Tibial nerve (tissue), 4 donors: ENCODE measurements at regions not wholly inside any gene's neighbourhood (a gene's known extent, or its start where the extent isn't known, plus 50 kb on each side); places are given as distances from the start of the nearest gene placed in this dataset.
"Not testable (repeated sequence)": the region's sequence is repeated elsewhere in the genome, so short reads cannot be mapped to it uniquely, and the experiment has no call there.

Source experiments
- DNase-seq, 2 donors: peaks; one replicate each; pipeline ENCODE4 v3.0.0-alpha.2; 2019; ENCODE audit warnings: low spot score in 2 of 2
- H3K27ac ChIP-seq, 4 donors: fragments of 200-600 bp; sonication (generic) in 3 of 4; one replicate each; pipeline ENCODE4 v1.5.1; 2017 to 2019; ENCODE audit warnings: mild to moderate bottlenecking in 1 of 4
- H3K27me3 ChIP-seq, 2 donors: fragments of 200-600 bp; sonication (generic) in 1 of 2; one replicate each; pipeline versions ENCODE4 v1.5.1 to v1.6.0; 2017 to 2019
- H3K36me3 ChIP-seq, 3 donors: fragments of 200-600 bp; sonication (generic); one replicate each; pipeline ENCODE4 v1.5.1; 2018 to 2019
- H3K4me1 ChIP-seq, 4 donors: fragments of 200-600 bp; sonication (generic) in 3 of 4; one replicate each; pipeline ENCODE4 v1.5.1; 2017 to 2019
- H3K4me3 ChIP-seq, 4 donors: fragments of 200-600 bp; sonication (generic) in 3 of 4; one replicate each; pipeline ENCODE4 v1.5.1; 2017 to 2019; ENCODE audit warnings: mild to moderate bottlenecking in 1 of 4, moderate library complexity in 1 of 4
- H3K9me3 ChIP-seq, 4 donors: fragments of 200-600 bp; sonication (generic) in 3 of 4; one replicate each; pipeline ENCODE4 v1.5.1; 2017 to 2019
- EP300 ChIP-seq, 2 donors: sonication (generic); formaldehyde crosslinking; IDR thresholded peaks; one replicate each; pipeline ENCODE4 v1.6.1; 2017; ENCODE audit warnings: antibody characterized with exemption in 2 of 2, mild to moderate bottlenecking in 1 of 2
- POLR2A ChIP-seq, 2 donors: fragments of 450-650 bp; IDR thresholded peaks; one replicate each; pipeline ENCODE4 v1.6.1; 2017; ENCODE audit warnings: antibody characterized with exemption in 2 of 2, mild to moderate bottlenecking in 2 of 2, moderate library complexity in 2 of 2
- WGBS, 2 donors: methylation state at CpG; one replicate each; pipeline ENCODE4 v1.1.5; 2018; 5-methylcytosine and 5-hydroxymethylcytosine counted together
- TF ChIP-seq, protein P1 (sequence below), 5 experiments: fragments of 200-600 bp in 3 of 5; fragments of 450-650 bp in 2 of 5; sonication (generic) in 3 of 5; IDR thresholded peaks; one replicate each; pipeline ENCODE4 v1.5.1; 2016 to 2019; ENCODE audit warnings: antibody characterized with exemption in 5 of 5, mild to moderate bottlenecking in 3 of 5, moderate library complexity in 2 of 5

DNA sequence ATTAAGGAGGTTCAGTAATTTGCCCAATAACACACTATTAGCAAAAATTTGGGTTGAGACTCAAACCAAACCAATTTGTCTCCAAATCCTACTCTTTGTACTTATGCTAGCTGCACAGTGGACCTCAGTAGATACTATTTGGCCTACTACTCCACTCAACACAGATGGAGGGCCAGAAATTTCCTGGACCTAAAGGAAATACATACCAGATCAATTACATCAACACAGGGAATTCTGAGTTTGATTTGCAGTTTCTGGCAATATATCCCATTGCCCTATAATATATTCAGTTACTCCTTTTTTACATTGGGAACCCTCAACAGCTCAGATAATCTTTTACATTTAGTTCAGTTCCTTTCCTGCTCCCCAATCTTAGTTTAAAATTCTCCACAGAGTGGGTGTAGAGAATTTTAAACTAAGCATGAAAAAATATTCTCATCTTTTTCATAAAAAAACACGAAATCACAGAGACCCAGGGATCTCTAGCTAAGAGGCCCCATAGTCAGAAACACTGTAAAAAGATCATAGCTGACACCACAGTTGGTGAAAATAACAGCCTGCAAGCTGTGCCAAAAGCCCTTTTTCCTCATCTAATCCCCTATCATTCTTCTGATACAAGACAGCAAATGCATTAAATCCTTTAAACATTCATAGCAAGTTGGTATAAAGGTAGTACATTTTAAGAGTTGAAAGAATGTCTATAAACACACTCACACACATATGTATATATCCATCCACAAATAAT lies 317.7 kb upstream of the ESRRG start:
- peaks cover 0 to 19% (median 0%) of the 10 kb centered on the region in 4 donors for H3K9me3 ChIP-seq
- no peaks in the 10 kb centered on the region for H3K36me3 ChIP-seq
- no peak overlapping the region for H3K27ac ChIP-seq
- TF ChIP-seq, protein P1, sequence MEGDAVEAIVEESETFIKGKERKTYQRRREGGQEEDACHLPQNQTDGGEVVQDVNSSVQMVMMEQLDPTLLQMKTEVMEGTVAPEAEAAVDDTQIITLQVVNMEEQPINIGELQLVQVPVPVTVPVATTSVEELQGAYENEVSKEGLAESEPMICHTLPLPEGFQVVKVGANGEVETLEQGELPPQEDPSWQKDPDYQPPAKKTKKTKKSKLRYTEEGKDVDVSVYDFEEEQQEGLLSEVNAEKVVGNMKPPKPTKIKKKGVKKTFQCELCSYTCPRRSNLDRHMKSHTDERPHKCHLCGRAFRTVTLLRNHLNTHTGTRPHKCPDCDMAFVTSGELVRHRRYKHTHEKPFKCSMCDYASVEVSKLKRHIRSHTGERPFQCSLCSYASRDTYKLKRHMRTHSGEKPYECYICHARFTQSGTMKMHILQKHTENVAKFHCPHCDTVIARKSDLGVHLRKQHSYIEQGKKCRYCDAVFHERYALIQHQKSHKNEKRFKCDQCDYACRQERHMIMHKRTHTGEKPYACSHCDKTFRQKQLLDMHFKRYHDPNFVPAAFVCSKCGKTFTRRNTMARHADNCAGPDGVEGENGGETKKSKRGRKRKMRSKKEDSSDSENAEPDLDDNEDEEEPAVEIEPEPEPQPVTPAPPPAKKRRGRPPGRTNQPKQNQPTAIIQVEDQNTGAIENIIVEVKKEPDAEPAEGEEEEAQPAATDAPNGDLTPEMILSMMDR (IDR thresholded peaks at IDR 0.05) = no peak
- TF ChIP-seq EP300 (IDR thresholded peaks at IDR 0.05) (no peak), POLR2A (IDR thresholded peaks at IDR 0.05) (no peak)
- no peak for DNase-seq
- WGBS, 2 donors = 45 to 53% methylated on average over 1 of the region's 1 CpG
- no peaks in the 10 kb centered on the region for H3K27me3 ChIP-seq
- no peak overlapping the region for H3K4me3 ChIP-seq
- H3K4me1 ChIP-seq = no peaks in the 10 kb centered on the region

DNA sequence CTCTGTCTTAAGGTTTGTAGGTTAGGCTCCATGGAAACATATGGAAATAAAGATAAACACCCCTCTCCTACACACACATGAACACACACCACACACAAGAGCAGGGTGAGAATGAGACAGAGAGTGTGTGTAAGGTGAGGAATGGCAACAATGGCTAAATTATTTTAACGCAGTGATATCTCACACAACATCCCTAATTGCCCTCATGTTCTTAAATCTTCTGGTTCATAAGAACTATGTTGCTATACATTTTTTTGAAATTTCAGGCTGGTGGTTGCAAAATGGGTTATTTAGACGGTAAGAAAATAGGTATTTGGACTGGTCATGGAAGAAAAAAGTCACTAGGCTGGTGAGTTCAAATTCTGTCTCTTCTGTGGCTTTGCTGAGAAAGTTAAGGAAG lies 316.7 kb upstream of the ESRRG start:
- no peaks in the 10 kb centered on the region for H3K27me3 ChIP-seq
- no peak overlapping the region for H3K27ac ChIP-seq
- H3K9me3 ChIP-seq = peaks cover 0 to 19% (median 0%) of the 10 kb centered on the region in 4 donors
- H3K4me3 ChIP-seq = no peak overlapping the region
- 92 to 96% methylated on average over 2 of the region's 2 CpGs for WGBS, 2 donors
- TF ChIP-seq, protein P1 (IDR thresholded peaks at IDR 0.05) = no peak
- TF ChIP-seq EP300 (IDR thresholded peaks at IDR 0.05) (no peak), POLR2A (IDR thresholded peaks at IDR 0.05) (no peak)
- no peaks in the 10 kb centered on the region for H3K4me1 ChIP-seq
- DNase-seq = no peak
- no peaks in the 10 kb centered on the region for H3K36me3 ChIP-seq

DNA sequence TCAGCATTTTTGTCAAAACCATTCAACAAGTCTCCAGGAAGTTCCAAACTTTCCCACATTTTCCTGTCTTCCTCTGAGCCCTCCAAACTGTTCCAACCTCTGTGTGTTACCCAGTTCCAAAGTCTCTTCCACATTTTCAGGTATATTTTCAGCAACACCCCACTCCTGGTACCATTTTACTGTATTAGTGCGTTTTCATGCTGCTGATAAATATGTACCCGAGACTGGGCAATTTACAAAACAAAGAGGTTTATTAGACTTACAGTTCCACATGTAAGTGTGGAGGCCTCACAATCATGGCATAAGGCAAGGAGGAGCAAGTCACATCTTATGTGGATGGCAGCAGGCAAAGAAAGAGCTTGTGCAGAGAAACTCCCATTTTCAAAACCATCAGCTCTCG lies 315.9 kb upstream of the ESRRG start:
- H3K4me1 ChIP-seq, DNase-seq, H3K27ac ChIP-seq, H3K4me3 ChIP-seq, H3K27me3 ChIP-seq, H3K36me3 ChIP-seq: not testable (repeated sequence)
- H3K9me3 ChIP-seq = peaks cover 0 to 19% (median 0%) of the 10 kb centered on the region in 4 donors
- WGBS, 2 donors = 86 to 92% methylated on average over 3 of the region's 3 CpGs

DNA sequence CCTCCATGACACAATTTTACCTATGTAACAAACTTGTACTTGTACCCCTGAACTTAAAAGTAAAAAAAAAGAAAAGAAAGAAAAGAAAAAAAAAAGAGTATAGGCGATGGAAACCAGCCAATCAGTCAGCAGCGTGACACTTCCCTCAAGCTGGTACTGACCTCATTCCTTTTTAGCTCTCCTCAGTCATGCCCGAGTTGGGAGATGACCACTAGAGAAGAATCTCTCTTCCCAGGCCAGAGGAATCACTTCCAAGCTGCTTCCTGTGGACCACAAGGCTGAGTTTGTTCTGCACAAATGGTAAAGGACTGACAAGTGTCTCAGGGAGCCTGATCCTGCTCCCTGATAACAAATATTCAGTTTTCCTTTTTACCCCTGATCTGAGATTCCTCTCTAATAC lies 313.5 kb upstream of the ESRRG start:
- TF ChIP-seq, protein P1 (IDR thresholded peaks at IDR 0.05) = no peak
- no peak for TF ChIP-seq EP300 (IDR thresholded peaks at IDR 0.05)
- TF ChIP-seq POLR2A (IDR thresholded peaks at IDR 0.05) = no peak
- DNase-seq = no peak
- Histone ChIP-seq H3K27me3 (no peaks in the 10 kb centered on the region), H3K9me3 (peaks cover 0 to 19% (median 0%) of the 10 kb centered on the region in 4 donors), H3K4me3 (no peak overlapping the region), H3K4me1 (no peaks in the 10 kb centered on the region), H3K27ac (no peak overlapping the region), H3K36me3 (no peaks in the 10 kb centered on the region)
- WGBS, 2 donors = 90 to 95% methylated on average over 3 of the region's 3 CpGs

DNA sequence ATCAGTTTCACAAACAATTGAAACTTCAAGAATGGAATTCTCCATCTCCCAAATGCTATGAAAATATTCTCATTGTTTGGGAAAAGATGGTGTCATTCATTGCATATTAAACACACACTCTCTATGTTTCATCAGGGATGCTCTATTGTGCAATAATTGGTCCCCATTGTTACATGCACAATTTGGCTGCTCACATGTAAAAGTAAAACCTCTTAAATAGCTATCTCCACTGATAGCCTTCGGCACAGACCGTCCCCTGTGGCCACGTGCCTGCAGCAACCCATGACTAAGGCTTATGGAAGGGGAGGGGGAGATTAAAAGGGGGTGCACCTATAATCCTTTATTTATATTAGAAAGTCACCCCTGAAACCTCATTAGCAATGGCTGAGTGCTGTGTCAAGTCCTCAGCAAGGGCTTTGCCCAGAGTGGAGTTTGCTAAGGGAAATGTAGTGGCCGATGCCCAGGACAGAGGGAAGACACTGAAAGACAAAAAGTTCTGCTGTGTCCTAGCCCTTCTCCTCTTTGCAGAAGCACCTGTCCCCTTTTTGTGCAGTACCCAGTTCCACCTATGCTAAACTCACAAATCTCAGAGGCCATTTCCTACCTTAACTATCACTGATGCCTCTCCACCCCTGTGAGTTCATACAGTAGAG lies 309.6 kb upstream of the ESRRG start:
- Histone ChIP-seq H3K9me3 (peaks cover 0 to 2% (median 0%) of the 10 kb centered on the region in 4 donors), H3K27ac (no peak overlapping the region), H3K36me3 (no peaks in the 10 kb centered on the region), H3K4me1 (peaks cover 0 to 16% (median 7%) of the 10 kb centered on the region in 4 donors), H3K27me3 (no peaks in the 10 kb centered on the region), H3K4me3 (no peak overlapping the region)
- DNase-seq = no peak
- WGBS, 2 donors = 90 to 96% methylated on average over 4 of the region's 4 CpGs
- TF ChIP-seq EP300 (IDR thresholded peaks at IDR 0.05) (no peak), POLR2A (IDR thresholded peaks at IDR 0.05) (no peak)
- TF ChIP-seq, protein P1 (IDR thresholded peaks at IDR 0.05) = no peak
